Activated T-cell treated with anti-CD3 and anti-CD28 coated beads, Interleukin-2, amount 50 U/mL, for 1 hour (primary cell): ENCODE measurements at regions not wholly inside any gene's neighbourhood (a gene's known extent, or its start where the extent isn't known, plus 50 kb on each side); places are given as distances from the start of the nearest gene placed in this dataset.
"Not testable (repeated sequence)": the region's sequence is repeated elsewhere in the genome, so short reads cannot be mapped to it uniquely, and the experiment has no call there.

Experiments
- DNase-seq: peaks from one replicate; pipeline ENCODE4 v3.0.0-alpha.2; 2020

DNA sequence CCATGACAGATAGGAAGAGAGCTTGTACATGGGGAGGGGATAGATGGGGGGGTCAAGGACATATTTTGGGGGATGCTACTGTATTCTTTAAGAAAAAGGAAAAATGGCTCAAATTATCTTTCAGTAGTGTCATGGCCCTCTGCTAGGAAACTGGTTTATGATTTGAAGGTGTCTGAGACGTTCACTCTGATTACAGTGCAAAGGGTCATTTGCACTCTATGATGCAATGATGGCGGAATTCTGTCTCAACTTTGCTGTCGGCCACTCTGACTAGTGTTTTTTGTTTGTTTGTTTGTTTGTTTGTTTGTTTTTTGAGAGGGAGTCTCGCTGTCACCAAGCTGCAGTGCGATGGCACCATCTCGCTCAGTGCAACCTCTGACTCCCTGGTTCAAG lies 180.0 kb downstream of the SOX4 start:
- no peak for DNase-seq

DNA sequence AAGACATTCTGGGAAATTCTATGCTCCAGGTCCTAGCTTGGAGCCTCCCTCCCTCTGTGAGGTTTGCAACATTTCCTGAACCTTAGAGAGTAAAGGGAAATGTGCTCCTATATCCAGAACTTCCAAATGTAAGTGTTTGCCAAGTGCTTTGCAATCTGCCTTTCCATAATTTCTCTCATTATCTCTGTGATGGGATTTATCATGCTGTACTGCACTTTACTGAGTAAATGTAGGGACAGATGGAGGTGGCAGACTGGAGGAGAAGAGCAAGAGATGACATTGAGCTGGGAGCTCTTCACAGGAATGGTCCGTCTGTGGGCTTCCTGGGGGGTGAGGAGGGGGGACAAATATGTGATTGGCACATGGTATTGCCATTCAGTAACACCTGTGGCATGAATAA lies 184.3 kb downstream of the SOX4 start:
- no peak for DNase-seq

DNA sequence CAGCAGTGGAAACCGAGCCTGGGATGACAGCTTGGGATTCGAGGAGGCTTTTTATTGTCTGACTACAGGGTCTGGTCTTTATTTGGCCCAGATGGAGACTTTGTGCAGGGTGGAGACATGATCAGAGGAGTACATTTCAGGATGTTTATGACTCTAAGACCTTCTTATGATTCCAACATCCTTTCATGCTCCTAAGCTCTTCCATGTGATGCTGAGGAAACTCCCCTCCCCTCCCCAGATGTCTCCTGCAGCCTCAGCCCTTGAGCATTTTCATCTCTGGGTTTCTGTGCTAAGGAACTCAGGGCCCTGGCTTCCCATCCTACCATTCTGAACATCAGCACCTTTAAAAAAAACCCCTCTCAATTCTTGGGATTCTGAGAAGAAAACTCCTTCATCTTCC lies 186.6 kb downstream of the SOX4 start:
- DNase-seq: no peak

DNA sequence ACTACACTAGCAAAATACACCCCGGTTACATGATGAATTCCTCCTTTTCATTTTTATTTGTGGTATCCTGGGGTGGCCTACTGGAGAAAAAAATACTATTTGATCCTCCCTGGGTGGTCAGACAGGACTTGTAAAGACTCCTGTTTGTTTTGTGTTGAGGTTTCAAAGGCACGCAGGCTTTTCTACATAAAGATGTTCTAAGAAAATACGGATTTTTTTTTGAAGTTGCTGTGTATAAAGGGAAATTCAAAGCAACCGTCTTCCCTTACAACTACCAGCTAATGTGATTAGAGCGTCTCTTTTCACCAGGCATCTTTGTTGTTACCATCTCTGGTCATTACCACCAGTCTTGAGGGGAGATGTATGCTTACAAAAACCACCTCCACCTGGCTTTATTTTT lies 187.1 kb downstream of the SOX4 start:
- no peak for DNase-seq

DNA sequence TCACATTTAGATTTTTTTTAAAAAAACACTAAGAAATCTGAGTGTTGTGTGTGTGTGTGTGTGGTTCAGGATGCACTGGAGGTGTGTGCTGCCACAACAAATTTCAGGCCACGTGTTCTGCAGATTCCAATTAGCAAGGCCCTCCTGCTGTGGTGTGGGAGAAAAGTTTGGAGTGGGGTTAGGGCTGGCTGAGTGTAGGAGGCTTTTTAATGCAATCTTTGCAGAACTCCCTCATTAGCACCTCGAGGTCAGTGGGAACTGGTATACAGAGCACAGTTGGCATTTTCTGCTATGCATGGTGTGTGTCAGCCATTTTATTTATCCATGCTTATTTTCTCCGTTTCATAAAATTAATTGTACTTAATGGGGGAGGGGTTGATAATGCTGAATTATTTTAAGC lies 187.6 kb downstream of the SOX4 start:
- no peak for DNase-seq

DNA sequence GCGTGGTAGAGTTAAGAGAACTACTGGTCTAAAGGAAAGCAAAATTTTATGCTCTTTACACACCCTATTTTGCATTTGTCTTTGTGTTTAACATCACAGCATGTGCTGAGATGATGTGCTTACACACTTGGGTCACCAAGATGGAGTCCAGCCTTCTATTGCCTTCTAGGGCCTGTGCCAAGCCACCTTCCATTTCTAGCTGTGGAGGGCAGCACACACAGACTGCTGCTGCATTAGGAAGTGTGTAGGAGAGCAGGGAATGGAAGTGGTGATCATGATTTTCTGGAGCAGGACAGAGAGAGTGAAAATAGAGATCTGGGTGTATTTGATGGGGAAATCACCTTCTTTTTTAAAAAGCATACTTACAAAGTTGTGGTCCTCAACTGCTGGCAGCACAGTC lies 191.6 kb downstream of the SOX4 start:
- no peak for DNase-seq

DNA sequence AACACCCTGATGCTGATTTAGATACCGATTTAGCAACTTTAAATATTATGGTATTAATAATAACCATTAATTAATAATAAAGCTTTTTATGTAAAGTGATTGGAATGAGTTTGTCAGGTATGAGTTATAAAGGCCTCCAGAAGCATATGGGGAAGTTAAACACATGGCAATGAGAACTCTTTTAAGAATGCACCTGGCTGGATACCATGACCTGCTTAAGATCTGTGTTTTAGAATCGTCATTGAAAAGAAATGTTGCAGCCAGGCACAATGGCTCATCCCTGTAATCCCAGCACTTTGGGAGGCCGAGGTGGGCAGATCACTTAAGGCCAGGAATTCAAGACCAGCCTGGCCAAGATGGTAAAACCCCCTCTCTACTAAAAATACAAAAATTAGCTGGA lies 197.5 kb downstream of the SOX4 start:
- DNase-seq: no peak

DNA sequence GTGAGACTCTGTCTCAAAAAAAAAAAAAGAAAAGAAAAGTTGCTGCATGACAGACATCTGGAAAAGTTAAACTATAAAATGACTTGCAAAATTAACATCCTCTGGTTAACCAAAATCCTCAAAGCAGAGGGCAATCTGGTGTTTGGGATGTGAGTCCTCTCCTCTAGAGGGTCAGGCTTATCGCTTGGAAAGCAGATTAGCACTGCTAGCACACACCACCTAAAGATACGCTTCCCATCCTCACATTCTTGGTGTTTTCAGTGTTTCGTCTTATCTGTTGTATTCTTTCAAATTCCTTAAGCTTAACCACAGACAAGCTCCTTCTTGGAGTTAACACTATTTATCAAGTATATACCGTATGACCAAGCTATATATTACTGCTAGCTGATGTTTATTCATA lies 198.0 kb downstream of the SOX4 start:
- no peak for DNase-seq

DNA sequence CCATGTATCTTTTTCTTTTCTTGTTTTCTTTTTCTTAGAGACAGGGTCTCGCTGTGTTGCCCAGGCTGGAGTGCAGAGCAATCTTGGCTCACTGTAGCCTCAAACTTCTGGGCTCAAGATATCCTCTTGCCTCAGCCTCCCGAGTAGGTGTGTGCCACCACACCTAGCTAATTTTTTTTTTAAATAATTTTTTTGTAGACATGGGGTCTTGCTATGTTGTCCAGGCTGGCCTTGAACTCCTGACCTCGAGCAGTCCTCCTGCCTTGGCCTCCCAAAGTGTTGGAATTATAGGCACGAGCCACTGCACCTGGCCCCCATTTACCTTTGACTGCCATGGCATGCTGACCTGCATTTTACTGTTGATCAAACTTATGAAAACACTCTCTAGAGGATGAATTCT lies 198.6 kb downstream of the SOX4 start:
- DNase-seq: no peak

DNA sequence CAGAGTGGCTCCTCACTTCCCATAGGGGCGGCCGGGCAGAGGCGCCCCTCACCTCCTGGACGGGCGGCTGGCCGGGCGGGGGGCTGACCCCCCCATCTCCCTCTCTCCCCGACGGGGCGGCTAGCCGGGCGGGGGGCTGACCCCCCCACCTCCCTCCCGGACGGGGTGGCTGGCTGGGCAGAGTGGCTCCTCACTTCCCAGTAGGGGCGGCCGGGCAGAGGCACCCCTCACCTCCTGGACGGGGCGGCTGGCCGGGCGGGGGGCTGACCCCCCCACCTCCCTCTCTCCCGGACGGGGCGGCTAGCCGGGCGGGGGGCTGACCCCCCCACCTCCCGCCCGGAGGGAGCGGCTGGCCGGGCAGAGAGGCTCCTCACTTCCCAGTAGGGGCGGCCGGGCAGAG lies 203.4 kb downstream of the SOX4 start:
- not testable (repeated sequence) for DNase-seq

DNA sequence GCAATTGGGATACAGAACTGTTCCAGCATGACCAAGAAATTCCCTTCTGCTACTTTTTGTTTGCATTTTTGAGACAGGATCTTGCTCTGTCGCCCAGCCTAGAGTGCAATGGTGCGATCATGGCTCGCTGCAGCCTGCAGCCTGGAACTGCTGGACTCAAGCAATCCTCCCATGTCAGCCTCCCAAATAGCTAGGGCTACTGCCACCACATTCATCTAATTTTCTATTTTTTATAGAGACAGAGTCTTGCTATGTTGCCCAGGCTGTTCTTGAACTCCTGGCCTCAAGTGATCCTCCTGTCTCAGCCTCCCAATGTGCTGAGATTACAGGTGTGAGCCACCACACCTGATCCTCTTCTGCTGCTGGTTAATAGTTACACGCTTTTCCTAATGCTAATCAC lies 204.9 kb downstream of the SOX4 start:
- no peak for DNase-seq

DNA sequence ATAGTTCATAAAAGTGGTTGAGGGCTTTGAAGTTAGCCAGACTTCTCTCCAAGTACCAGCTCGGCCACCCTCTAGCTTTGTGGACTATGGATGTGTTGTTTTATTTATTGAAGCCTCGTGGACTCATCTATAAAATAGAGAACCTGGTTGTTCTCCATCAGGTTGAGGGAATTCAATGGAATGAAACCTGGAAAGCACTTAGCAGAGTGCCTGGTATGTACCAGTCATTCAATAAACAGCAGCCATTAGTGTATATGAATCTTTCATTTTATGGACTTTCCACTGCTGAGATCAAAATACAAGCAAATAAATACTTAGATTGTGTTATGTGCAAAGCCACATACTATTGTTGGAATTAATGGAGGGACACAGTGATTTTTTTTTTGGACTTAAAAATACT lies 206.8 kb downstream of the SOX4 start:
- no peak for DNase-seq

DNA sequence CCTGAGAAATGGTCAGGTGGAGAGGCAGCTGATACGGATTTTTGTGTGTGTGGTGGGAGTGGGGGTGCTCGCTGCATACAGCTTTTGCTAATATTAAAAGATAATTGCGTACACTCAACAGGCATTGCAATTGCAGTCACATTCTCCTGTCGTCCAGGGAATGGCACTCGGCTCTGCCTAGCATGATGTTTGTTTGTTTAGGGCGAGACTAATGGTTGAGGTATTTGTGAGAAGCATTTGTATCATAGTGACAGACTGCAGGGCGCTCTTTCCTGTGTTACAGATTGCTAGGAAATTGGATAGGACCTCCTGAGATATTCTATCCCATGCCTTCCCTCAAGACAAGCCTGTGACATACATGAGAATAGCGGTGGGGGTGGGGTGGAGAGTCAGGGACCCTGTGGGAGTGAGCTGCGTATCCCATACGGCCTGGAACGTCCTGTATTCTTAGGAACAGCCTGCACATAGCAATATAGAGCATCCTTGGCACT lies 207.4 kb downstream of the SOX4 start:
- no peak for DNase-seq

DNA sequence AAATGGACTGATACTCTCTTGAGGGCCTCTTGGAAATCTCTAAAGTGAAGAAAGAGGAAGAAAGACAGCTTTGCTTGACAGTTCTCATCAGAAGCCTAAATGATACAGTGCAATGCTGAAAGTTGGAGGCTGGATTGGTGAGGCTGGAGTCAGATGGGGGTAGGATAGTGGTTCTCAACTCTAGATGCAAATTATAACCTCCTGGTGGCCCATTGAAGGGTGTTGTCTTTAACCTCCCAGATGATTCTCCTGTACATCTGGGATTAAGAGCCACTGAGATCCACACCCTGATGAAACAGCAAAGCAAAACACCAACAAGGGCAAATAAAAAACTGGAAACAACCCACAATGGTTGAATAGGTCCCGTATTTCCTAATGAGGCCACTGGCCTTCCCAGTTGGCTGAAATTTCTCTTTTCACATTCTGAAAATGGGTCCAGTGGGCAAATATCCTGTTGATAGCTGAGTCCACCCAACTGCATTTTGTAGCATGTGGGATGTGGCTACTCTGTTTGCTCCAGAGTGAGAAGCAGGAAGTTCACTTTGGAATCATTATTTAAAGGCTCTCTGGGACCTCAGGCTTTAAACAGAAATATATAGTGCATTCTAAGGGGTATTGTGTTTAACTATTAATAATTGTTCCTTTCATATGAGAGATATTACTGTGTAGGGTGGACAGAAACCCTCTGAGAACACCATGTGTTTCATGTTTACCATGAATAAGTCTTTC lies 208.1 kb downstream of the SOX4 start:
- DNase-seq: no peak

DNA sequence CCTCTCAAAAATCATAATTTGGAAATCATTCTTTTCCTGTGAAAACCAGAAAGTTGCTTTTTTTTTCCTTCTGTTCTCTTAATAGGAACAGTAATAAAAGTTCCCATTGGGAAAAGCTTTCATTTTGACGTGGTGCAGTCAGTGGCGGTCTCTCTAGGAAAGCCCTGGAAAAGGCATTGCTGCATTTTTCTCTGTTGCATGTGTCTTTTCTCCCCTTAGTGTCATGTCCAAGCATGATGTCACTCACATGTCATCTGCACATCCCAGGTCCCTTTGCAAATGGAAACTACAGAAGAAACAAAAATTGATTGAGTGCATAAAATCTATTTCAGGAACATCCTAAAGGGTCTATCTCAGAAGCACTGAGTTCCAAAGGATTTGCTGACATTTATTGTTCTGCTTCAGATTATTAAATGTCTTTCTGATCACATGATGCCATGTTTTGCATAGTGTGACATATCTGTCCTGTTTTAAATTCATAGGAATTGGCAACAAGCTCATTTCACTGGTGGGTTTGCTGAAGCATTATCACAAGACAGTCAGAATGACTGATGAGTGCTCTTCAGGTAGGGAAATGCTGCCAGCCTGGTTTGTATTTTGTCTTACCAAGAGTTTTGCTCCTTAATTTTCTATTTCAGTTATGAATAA lies 208.7 kb downstream of the SOX4 start:
- no peak for DNase-seq

DNA sequence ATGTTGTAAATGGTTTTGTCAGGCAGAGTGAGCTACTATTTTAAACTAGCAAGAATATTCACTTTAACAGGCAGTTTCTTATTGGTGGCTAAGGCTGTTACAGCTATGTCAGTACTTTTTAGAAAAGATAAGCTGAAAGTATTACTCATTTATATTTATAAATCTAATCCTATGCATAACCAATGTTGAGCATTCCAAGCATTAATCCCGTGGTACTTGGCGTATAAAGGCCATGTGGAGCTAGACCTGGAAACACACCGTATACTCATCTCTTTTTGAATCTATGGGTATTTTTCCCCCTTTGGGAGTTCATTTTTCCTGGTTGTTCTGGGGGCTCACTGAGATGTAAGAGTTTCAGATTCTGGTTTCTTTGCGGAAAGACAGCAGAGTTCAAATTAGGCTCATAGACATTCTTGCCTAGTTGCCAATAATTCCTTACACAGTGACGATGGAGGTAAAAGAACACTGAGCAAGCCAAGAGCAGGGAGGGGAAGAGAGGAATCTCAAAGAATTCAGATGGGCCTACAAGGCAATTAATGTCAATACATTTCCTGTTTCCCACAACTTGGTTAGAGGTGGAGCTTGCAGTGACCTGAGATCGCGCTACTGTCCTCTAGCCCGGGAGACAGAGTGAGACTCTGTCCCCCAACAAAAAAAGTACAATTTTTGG lies 211.5 kb downstream of the SOX4 start:
- DNase-seq: no peak

DNA sequence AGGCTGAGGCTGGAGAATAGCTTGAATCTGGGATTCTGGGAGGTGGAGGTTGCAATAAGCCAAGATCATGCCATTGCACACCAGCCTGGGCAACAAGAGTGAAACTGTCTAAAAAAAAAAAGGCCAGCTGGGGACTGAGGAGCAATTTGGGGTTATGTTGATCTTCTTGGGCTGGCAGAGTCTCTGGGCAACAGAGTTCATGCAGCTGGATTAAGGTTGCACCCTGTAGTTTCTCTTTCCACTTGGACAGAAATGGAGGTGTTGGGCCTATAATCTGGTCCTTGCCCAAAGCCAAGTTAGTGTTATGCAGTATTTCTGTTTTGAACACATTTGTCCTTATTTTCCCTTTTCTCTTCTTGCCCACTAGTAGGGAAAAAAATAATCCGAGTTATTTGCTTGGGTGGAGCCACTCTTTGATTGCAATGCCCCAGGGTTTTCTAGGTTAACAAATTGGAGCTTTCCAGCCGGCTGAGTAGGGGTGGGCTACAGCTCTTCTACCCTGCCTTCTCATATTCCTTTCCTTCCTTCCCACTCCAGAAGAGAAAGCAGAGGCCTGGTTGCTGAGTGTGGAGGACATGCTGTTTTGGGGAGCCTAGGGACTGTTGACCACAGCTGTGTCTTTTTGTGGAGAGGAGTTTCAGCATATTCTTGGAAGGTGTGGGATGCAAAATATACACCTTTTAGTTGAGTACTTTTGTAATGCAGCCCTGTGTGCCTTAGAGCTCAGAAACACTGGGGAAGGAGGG lies 213.9 kb downstream of the SOX4 start:
- no peak for DNase-seq

DNA sequence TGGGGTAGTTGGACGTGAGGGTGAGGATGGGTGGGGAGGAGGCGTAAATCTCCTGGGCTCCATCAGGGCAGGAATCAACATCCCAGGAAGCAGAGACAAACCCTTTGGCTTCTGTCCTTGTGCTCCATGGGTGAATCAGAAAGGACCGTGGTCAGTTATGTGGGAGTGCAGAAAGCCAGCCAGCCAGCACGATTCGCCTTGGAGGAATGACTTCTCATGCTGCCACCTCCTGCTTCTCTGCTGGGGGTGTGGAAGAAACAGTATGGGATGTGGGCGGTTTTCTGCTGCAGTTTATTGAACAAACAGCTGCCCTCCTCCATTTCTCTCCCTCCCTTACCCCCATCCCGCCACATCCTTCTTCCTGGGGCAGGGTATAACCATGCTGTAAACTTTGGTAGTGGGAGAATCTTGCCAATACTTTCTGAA lies 214.5 kb downstream of the SOX4 start:
- DNase-seq: no peak

DNA sequence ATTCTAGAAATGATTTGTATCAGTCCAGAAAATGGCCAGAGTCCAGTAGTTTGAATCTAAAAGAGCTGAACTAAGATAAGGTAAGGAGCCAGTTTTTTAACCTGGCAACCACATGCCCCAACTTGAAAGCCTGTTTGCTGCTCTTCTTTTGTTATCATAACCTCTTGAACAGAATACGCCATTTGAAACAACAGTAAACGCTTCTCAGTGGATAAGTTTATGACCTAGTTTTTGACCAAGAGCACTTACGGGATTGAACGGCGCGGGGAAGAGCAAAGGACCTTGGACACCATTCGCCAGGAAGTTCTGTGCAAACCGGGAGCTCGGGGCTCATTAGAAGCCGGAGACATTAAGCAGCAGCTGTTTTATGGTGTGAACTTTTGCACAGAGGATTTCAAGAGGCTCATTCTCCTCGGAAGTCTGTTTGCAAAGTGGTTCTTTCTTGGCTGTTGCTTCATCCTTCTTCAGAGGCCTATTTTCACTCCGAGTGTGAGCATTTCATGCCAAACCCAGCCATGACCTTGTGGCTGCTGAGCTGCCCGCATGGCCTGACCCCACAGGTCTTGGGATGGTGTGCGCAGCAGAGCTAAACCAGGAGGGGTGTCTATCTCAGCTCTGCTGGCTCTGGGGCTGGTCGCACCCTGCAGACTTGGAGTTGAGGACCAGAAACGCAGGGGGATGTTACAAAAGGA lies 215.1 kb downstream of the SOX4 start:
- DNase-seq: no peak

DNA sequence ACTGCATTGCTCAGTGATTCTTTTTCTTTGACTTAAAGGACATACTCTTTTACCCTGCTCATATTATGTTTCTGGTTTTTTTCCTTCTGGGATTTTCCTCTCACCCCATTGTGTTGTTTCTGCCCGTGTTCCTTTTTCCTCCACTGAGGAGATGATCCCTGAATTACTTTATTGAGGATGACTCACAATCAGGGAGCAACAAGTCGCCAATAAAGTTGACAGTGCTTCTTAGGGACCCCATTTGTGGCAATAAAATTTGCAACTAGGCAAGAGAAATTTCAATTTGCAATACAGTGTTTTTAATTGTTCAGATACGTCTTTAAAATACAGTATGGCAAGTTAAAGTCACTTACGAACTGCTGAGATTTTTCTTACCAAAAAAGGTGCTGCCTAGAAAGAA lies 217.9 kb downstream of the SOX4 start:
- no peak for DNase-seq

DNA sequence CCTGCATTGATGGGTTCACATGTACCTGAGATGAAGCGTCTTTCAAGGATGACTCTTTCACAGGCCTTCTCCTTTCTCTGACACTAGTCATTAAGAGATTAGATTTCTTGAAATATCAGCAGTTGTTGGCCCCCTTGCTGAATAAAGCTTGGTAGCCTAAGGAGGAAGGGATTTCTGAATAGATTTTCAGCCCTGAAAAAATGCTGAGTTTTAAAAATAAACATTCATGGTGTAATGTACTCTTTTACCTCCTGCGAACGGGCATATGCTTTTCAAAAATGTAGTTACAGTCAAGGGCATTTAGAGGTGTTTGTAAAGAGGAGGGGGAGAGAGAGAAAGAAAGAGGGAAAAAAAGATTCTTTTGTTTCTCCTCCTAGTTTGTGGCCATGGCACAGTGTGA lies 222.7 kb downstream of the SOX4 start:
- no peak for DNase-seq

DNA sequence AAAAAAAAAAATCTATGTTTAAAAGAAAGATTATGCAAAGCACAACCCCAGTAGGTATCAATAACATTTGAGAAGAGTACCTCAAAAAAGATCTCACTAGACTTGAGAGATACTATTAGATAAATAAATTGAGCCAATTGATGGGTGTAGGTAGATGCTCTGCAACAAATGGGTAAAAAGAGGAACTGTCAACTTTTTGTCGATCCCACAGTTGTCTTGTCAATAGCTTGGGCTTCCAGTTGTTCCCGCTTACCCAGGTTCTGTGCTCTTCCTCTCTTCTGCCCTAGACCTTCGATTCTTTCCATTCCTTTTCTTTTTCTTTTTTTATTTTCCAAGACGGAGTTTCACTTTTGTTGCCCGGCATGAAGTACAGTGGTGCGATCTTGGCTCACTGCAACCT lies 226.9 kb downstream of the SOX4 start:
- DNase-seq: no peak

DNA sequence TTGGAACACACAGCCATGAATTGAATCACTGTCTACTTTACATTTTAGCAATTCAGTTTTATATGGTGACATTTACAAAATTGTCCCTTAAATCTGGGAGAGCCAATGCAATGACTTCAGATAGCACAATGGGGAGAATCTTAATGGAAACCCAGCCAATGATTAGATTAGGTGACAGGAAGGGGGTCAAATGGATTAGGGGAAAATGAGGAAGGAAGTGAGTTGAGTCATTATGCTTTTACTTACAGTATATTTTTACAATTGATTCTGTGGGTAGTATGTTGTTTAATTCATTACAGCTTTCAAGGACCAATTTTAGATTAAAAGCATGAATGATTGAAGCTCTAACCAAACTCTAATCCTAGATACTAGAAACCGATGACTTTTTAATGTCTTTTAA lies 229.8 kb downstream of the SOX4 start:
- no peak for DNase-seq
